ENCODE measurements at regions not wholly inside any gene's neighbourhood (a gene's known extent, or its start where the extent isn't known, plus 50 kb on each side); places are given as distances from the start of the nearest gene placed in this dataset.

GRCh38 chr4:117577686-117578311 lies 456.5 kb upstream of the NDST3 start:
- WGBS (ENCODE audit: low lambda C conversion rate): 25% methylated on average over 2 of the region's 2 CpGs
- H3F3A ChIP-seq (replicated peaks; ENCODE audit: insufficient read depth): no peaks in the 10 kb centered on the region
- no peaks in the 10 kb centered on the region for H3K79me2 ChIP-seq (ENCODE audit: insufficient read depth)
- H3K27ac ChIP-seq (ENCODE audit: low read depth in 2 of 2, low read length in 1 of 2): no peak overlapping the region
- CTCF ChIA-PET: interaction anchor here (0.9 kb wide), 1 partner anchor 18 kb away, joined by 3 read pairs; no protein-coding TSS in a partner anchor
- DNase-seq: no peak
- H3K9me3 ChIP-seq: no peaks in the 10 kb centered on the region
- no peak overlapping the region for H3K4me3 ChIP-seq (ENCODE audit: low read depth in 2 of 2, low read length in 1 of 2)
- H3K4me1 ChIP-seq (ENCODE audit: control insufficient read depth in 1 of 2, insufficient read depth in 2 of 2, low read depth in 1 of 2, low read length in 1 of 2): no peaks in the 10 kb centered on the region
- H3K27me3 ChIP-seq (ENCODE audit: insufficient read depth): no peaks in the 10 kb centered on the region
- H2AFZ ChIP-seq (ENCODE audit: low read depth): no peak overlapping the region
- no peaks in the 10 kb centered on the region for H4K20me1 ChIP-seq (ENCODE audit: insufficient read depth)
- H3K4me2 ChIP-seq: no peak overlapping the region
- TF ChIP-seq USF2 (IDR thresholded peaks at IDR 0.05; ENCODE audit: borderline replicate concordance, low read depth, low read length) (no peak), GATA2 (CRISPR knock-in tag; IDR thresholded peaks at IDR 0.05) (no peak), FOSL2 (IDR thresholded peaks at IDR 0.05; ENCODE audit: borderline replicate concordance, low read depth) (no peak), SIN3A (IDR thresholded peaks at IDR 0.05; ENCODE audit: borderline replicate concordance, low read depth, low read length) (no peak), RCOR1 (IDR thresholded peaks at IDR 0.05; ENCODE audit: low read length) (no peak), MXI1 (IDR thresholded peaks at IDR 0.05; ENCODE audit: low read depth, low read length) (no peak), POLR2AphosphoS5 (IDR thresholded peaks at IDR 0.05; ENCODE audit: low read depth, low read length) (no peak), FOXJ3 (CRISPR knock-in tag; IDR thresholded peaks at IDR 0.05) (no peak), RFX5 (IDR thresholded peaks at IDR 0.05; ENCODE audit: low read length) (no peak), JUND (IDR thresholded peaks at IDR 0.05) (no peak), ZBTB33 (IDR thresholded peaks at IDR 0.05; ENCODE audit: borderline replicate concordance, low read depth) (no peak), GABPA (IDR thresholded peaks at IDR 0.05; ENCODE audit: low read depth) (no peak)
- no peaks in the 10 kb centered on the region for H3K9me2 ChIP-seq
- no peak overlapping the region for H3K9ac ChIP-seq
- POLR2A ChIA-PET: no interaction called here
- H3K36me3 ChIP-seq (replicated peaks in 1 of 2; ENCODE audit: control insufficient read depth in 1 of 2, insufficient read depth in 2 of 2, low read length in 1 of 2): no peaks in the 10 kb centered on the region

- no peaks in the 10 kb centered on the region for H3K4me1 ChIP-seq (ENCODE audit: control insufficient read depth in 1 of 2, insufficient read depth in 2 of 2, low read depth in 1 of 2, low read length in 1 of 2)
- DNase-seq: no peak
- no peaks in the 10 kb centered on the region for H3K9me2 ChIP-seq
- CTCF ChIA-PET: no interaction called here
- no peaks in the 10 kb centered on the region for H3K9me3 ChIP-seq
- H3F3A ChIP-seq (replicated peaks; ENCODE audit: insufficient read depth): no peaks in the 10 kb centered on the region
- no peak overlapping the region for H3K27ac ChIP-seq (ENCODE audit: low read depth in 2 of 2, low read length in 1 of 2)
- no peaks in the 10 kb centered on the region for H3K79me2 ChIP-seq (ENCODE audit: insufficient read depth)
- no peaks in the 10 kb centered on the region for H3K27me3 ChIP-seq (ENCODE audit: insufficient read depth)
- H3K4me2 ChIP-seq: no peak overlapping the region
- no peak overlapping the region for H3K9ac ChIP-seq
- POLR2A ChIA-PET: no interaction called here
- H3K4me3 ChIP-seq (ENCODE audit: low read depth in 2 of 2, low read length in 1 of 2): no peak overlapping the region
- no peaks in the 10 kb centered on the region for H3K36me3 ChIP-seq (replicated peaks in 1 of 2; ENCODE audit: control insufficient read depth in 1 of 2, insufficient read depth in 2 of 2, low read length in 1 of 2)
- H2AFZ ChIP-seq (ENCODE audit: low read depth): no peak overlapping the region
- WGBS (ENCODE audit: low lambda C conversion rate): 14% methylated on average over 4 of the region's 4 CpGs
- H4K20me1 ChIP-seq (ENCODE audit: insufficient read depth): no peaks in the 10 kb centered on the region
- TF ChIP-seq GABPA (IDR thresholded peaks at IDR 0.05; ENCODE audit: low read depth): no peak
- no peak for TF ChIP-seq TAF1 (IDR thresholded peaks at IDR 0.05; ENCODE audit: borderline replicate concordance, low read depth, low read length)
- TF ChIP-seq TEAD4 (IDR thresholded peaks at IDR 0.05; ENCODE audit: borderline replicate concordance, insufficient read depth): no peak
- TF ChIP-seq EZH2phosphoT487 (IDR thresholded peaks at IDR 0.05; ENCODE audit: borderline replicate concordance, low read depth): no peak
- TF ChIP-seq TCF12 (IDR thresholded peaks at IDR 0.05): no peak
- TF ChIP-seq CTCF (IDR thresholded peaks at IDR 0.05): no peak
- no peak for TF ChIP-seq FOXM1 (IDR thresholded peaks at IDR 0.05; ENCODE audit: low read depth)
- no peak for TF ChIP-seq FOXJ3 (CRISPR knock-in tag; IDR thresholded peaks at IDR 0.05)
- TF ChIP-seq USF1 (IDR thresholded peaks at IDR 0.05; ENCODE audit: borderline replicate concordance, low read depth): no peak
- TF ChIP-seq EP300 (IDR thresholded peaks at IDR 0.05; ENCODE audit: borderline replicate concordance in 1 of 2, low read depth in 1 of 2, low read length in 1 of 2): no peak
- TF ChIP-seq POLR2AphosphoS5 (IDR thresholded peaks at IDR 0.05; ENCODE audit: low read depth, low read length): no peak
- no peak for TF ChIP-seq JUND (IDR thresholded peaks at IDR 0.05)
- TF ChIP-seq YY1 (IDR thresholded peaks at IDR 0.05; ENCODE audit: low read depth): no peak
- no peak for TF ChIP-seq FOSL2 (IDR thresholded peaks at IDR 0.05; ENCODE audit: borderline replicate concordance, low read depth)
These were observed 445.5 kb upstream of the NDST3 start for GRCh38 chr4:117588771-117589170.

Data from SK-N-SH (cell line).